K562 (cell line): ENCODE measurements at regions not wholly inside any gene's neighbourhood (a gene's known extent, or its start where the extent isn't known, plus 50 kb on each side); places are given as distances from the start of the nearest gene placed in this dataset.

Source experiments
- BACH1 ChIP-seq: fragments of 200-800 bp; sonication (Bioruptor generic); IDR thresholded peaks from 2 replicates; pipeline ENCODE4 v1.6.1; 2016; ENCODE audit warnings: missing genetic modification characterization, missing compliant biosample characterization
- CBFB ChIP-seq: sonication (generic); formaldehyde crosslinking; IDR thresholded peaks from 2 replicates; pipeline ENCODE4 v1.4.0; 2020; ENCODE audit warnings: mild to moderate bottlenecking, missing genetic modification reagents
- CBX5 ChIP-seq: IDR thresholded peaks from 2 replicates; pipeline ENCODE4 v1.6.1; 2014; ENCODE audit warnings: low read depth, borderline replicate concordance
- CREB1 ChIP-seq, 2 experiments: sonication (generic) in 1 of 2; formaldehyde crosslinking in 1 of 2; IDR thresholded peaks; 2 replicates each; pipeline versions ENCODE4 v1.6.1 to v1.8.0; 2012 to 2022; ENCODE audit warnings: inconsistent platforms in 1 of 2, mild to moderate bottlenecking in 1 of 2, missing genetic modification reagents in 1 of 2, moderate library complexity in 1 of 2
- ESRRA ChIP-seq: fragments of 450-650 bp; IDR thresholded peaks from 2 replicates; pipeline ENCODE4 v1.6.1; 2014; ENCODE audit warnings: low read depth, mild to moderate bottlenecking, moderate library complexity, borderline replicate concordance
- FOSL1 ChIP-seq: fragments of 200-800 bp; sonication (Bioruptor generic); conservative IDR thresholded peaks from 2 replicates; pipeline ENCODE4 v1.6.1; 2016; ENCODE audit warnings: missing genetic modification characterization, missing compliant biosample characterization
- GATAD2B ChIP-seq: fragments of 450-650 bp; IDR thresholded peaks from 2 replicates; pipeline ENCODE4 v1.6.1; 2017; ENCODE audit warnings: mild to moderate bottlenecking, borderline replicate concordance
- HMGN3 ChIP-seq: IDR thresholded peaks from 2 replicates; pipeline ENCODE4 v1.6.1; 2011; ENCODE audit warnings: borderline replicate concordance, low read depth, mild to moderate bottlenecking, mixed read lengths, low read length; ENCODE audit not compliant: insufficient read length; ENCODE audit errors: extremely low read depth
- HNRNPUL1 ChIP-seq: fragments of 200-400 bp; formaldehyde crosslinking; IDR thresholded peaks from 2 replicates; pipeline ENCODE4 v1.6.1; 2017; ENCODE audit warnings: low read length
- MYC ChIP-seq, 2 experiments: fragments of 250-450 bp in 1 of 2; sonication (Bioruptor Pico) in 1 of 2; IDR thresholded peaks; 2 replicates each; pipeline versions ENCODE4 v1.5.1 to v1.6.1; 2012 to 2021; ENCODE audit warnings: low read depth in 2 of 2, borderline replicate concordance in 1 of 2, improper control_type of control experiment in 1 of 2, low read length in 1 of 2, mild to moderate bottlenecking in 1 of 2, moderate library complexity in 1 of 2
- NFE2 ChIP-seq: IDR thresholded peaks from 2 replicates; pipeline ENCODE4 v1.6.1; 2014; ENCODE audit warnings: antibody characterized with exemption, low read depth
- NFE2L1 ChIP-seq: fragments of 450-650 bp; IDR thresholded peaks from 2 replicates; pipeline ENCODE4 v1.6.1; 2016; ENCODE audit warnings: missing genetic modification characterization, low read depth, mild to moderate bottlenecking, missing compliant biosample characterization, moderate library complexity, borderline replicate concordance
- PTTG1 ChIP-seq: fragments of 450-650 bp; IDR thresholded peaks from 2 replicates; pipeline ENCODE4 v1.6.1; 2016; ENCODE audit warnings: low read depth, mild to moderate bottlenecking, missing genetic modification characterization, missing compliant biosample characterization
- SIX5 ChIP-seq, 2 experiments: IDR thresholded peaks; 2 replicates each; pipeline ENCODE4 v1.6.1; 2011; ENCODE audit warnings: low read length in 2 of 2, borderline replicate concordance in 1 of 2, low read depth in 1 of 2, mild to moderate bottlenecking in 1 of 2, moderate library complexity in 1 of 2; ENCODE audit not compliant: insufficient read depth in 1 of 2
- SLC30A9 ChIP-seq: fragments of 250-450 bp; sonication (Bioruptor Pico); IDR thresholded peaks from 2 replicates; pipeline ENCODE4 v1.8.0; 2022; ENCODE audit warnings: mild to moderate bottlenecking, moderate library complexity
- SMAD4 ChIP-seq: fragments of 250-450 bp; sonication (Bioruptor Pico); conservative IDR thresholded peaks from 2 replicates; pipeline ENCODE4 v1.8.0; 2021; ENCODE audit warnings: inconsistent platforms, mild to moderate bottlenecking, moderate library complexity
- SMARCA5 ChIP-seq: fragments of 450-650 bp; IDR thresholded peaks from 2 replicates; pipeline ENCODE4 v1.6.1; 2016
- XRCC4 ChIP-seq: IDR thresholded peaks from one replicate; pipeline ENCODE4 v1.6.1; 2011; ENCODE audit not compliant: insufficient read depth, insufficient read length; ENCODE audit errors: extremely low read depth
- ZNF175 ChIP-seq: fragments of 200-800 bp; sonication (Bioruptor generic); IDR thresholded peaks from 2 replicates; pipeline ENCODE4 v1.6.1; 2016; ENCODE audit warnings: low read depth, mild to moderate bottlenecking, missing genetic modification characterization, missing compliant biosample characterization
- ZNF384 ChIP-seq: IDR thresholded peaks from 2 replicates; pipeline ENCODE4 v1.6.1; 2012; ENCODE audit warnings: low read depth, low read length, improper control_type of control experiment
- ZNF586 ChIP-seq: fragments of 450-650 bp; formaldehyde crosslinking; conservative IDR thresholded peaks from 2 replicates; pipeline ENCODE4 v1.4.0; 2020; ENCODE audit warnings: mild to moderate bottlenecking, moderate library complexity
- ZNF766 ChIP-seq: fragments of 200-800 bp; sonication (Bioruptor generic); conservative IDR thresholded peaks from 2 replicates; pipeline ENCODE4 v1.6.1; 2016; ENCODE audit warnings: missing genetic modification characterization, missing compliant biosample characterization
- TF ChIP-seq, protein P1 (sequence below): fragments of 250-450 bp; sonication (Bioruptor Pico); IDR thresholded peaks from 2 replicates; pipeline ENCODE4 v1.9.0; 2021; ENCODE audit warnings: mild to moderate bottlenecking
- TF ChIP-seq, protein P2 (sequence below): fragments of 450-650 bp; conservative IDR thresholded peaks from 2 replicates; pipeline ENCODE4 v1.6.1; 2016; ENCODE audit warnings: missing genetic modification characterization, low read depth, mild to moderate bottlenecking, control low read depth, missing compliant biosample characterization
- TF ChIP-seq, protein P3 (sequence below): fragments of 450-650 bp; formaldehyde crosslinking; IDR thresholded peaks from 2 replicates; pipeline ENCODE4 v1.4.0; 2020; ENCODE audit warnings: mild to moderate bottlenecking, moderate library complexity

DNA sequence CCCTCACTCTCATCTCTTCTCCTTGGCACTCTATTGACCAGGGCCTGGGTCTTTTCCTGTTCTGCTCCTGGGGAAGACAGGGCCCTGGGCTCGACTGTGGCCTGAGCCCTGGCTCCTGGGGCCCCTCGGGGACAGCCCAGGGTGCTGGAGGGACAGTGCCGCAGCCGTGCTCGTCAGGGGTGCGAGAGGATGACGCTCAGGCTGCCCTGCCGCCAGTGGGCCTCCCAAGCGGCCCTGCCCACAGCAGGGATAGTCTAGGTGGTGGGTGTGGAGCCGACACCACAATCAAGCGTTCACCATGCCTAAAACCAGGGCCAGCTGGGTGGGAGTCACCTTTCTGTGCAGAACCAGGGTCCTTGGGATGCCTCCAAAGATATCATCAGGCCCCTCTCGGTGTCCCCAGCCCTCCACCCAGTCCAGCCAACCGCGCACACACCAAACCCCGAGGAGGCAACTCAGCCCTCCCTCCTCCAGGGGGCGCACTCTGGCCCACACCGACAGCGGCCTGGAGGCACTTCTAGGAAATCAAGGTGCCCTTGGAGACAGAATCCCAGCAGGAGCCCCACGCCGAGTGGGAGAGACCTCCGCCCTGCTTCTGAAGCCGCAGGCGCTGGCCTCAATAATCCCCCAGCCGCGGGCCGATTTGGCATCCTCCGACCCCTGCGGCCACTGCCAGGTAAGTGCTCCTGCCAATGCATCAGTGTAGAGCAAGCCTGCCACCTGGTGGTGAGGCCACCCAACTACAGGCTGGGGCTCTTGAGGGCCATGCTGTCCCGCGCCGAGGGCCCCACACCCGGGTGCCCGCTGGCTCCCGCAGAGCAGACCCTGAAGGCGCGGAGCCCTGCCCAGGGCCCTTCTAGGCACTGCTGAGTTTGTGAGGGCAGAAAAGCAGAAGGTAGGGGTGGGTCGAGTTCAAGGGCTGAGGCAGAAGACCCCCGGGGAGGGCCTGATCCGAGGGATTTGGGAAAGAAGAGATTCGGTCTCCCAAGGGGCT, 496.4 kb downstream of the BUD13 start (continued):
- TF ChIP-seq, protein P1, sequence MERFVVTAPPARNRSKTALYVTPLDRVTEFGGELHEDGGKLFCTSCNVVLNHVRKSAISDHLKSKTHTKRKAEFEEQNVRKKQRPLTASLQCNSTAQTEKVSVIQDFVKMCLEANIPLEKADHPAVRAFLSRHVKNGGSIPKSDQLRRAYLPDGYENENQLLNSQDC, result no peak
- no peak for TF ChIP-seq CREB1 (IDR thresholded peaks at IDR 0.05)
- no peak for TF ChIP-seq CREB1 (CRISPR knock-in tag; IDR thresholded peaks at IDR 0.05)
- TF ChIP-seq CBX5, result no peak
- TF ChIP-seq FOSL1 (tag), result 0 out of 2 replicates have a peak, but pooled peaks have one; percentile 15
- TF ChIP-seq NFE2, result no peak
- TF ChIP-seq HNRNPUL1, result no peak
- no peak for TF ChIP-seq ZNF586 (CRISPR knock-in tag)
- no peak for TF ChIP-seq CBFB (CRISPR knock-in tag)
- TF ChIP-seq ZNF384, result no peak
- no peak for TF ChIP-seq SMAD4
- TF ChIP-seq ZNF175 (CRISPR knock-in tag), result no peak
- no peak for TF ChIP-seq ZNF766 (CRISPR knock-in tag)
- no peak for TF ChIP-seq XRCC4
- TF ChIP-seq, protein P2, sequence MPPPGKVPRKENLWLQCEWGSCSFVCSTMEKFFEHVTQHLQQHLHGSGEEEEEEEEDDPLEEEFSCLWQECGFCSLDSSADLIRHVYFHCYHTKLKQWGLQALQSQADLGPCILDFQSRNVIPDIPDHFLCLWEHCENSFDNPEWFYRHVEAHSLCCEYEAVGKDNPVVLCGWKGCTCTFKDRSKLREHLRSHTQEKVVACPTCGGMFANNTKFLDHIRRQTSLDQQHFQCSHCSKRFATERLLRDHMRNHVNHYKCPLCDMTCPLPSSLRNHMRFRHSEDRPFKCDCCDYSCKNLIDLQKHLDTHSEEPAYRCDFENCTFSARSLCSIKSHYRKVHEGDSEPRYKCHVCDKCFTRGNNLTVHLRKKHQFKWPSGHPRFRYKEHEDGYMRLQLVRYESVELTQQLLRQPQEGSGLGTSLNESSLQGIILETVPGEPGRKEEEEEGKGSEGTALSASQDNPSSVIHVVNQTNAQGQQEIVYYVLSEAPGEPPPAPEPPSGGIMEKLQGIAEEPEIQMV (tag), result no peak
- TF ChIP-seq SMARCA5, result peak; percentile 84
- peak; percentile 99 for TF ChIP-seq ESRRA
- no peak for TF ChIP-seq NFE2L1 (tag)
- TF ChIP-seq PTTG1 (tag), result no peak
- TF ChIP-seq MYC (IDR thresholded peaks at IDR 0.05; ENCODE audit: low read depth, low read length), result peak; percentile 48
- no peak for TF ChIP-seq MYC (CRISPR knock-in tag; IDR thresholded peaks at IDR 0.05; ENCODE audit: borderline replicate concordance, low read depth)
- TF ChIP-seq GATAD2B, result no peak
- TF ChIP-seq HMGN3, result peak; percentile 68
- TF ChIP-seq SLC30A9 (CRISPR knock-in tag), result no peak
- no peak for TF ChIP-seq SIX5 (IDR thresholded peaks at IDR 0.05; ENCODE audit: borderline replicate concordance in 1 of 2, insufficient read depth in 1 of 2, low read depth in 1 of 2, low read length in 2 of 2)
- TF ChIP-seq, protein P3, sequence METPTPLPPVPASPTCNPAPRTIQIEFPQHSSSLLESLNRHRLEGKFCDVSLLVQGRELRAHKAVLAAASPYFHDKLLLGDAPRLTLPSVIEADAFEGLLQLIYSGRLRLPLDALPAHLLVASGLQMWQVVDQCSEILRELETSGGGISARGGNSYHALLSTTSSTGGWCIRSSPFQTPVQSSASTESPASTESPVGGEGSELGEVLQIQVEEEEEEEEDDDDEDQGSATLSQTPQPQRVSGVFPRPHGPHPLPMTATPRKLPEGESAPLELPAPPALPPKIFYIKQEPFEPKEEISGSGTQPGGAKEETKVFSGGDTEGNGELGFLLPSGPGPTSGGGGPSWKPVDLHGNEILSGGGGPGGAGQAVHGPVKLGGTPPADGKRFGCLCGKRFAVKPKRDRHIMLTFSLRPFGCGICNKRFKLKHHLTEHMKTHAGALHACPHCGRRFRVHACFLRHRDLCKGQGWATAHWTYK (CRISPR knock-in tag), result no peak
- no peak for TF ChIP-seq BACH1
